ENCODE measurements at regions not wholly inside any gene's neighbourhood (a gene's known extent, or its start where the extent isn't known, plus 50 kb on each side); places are given as distances from the start of the nearest gene placed in this dataset.

DNA sequence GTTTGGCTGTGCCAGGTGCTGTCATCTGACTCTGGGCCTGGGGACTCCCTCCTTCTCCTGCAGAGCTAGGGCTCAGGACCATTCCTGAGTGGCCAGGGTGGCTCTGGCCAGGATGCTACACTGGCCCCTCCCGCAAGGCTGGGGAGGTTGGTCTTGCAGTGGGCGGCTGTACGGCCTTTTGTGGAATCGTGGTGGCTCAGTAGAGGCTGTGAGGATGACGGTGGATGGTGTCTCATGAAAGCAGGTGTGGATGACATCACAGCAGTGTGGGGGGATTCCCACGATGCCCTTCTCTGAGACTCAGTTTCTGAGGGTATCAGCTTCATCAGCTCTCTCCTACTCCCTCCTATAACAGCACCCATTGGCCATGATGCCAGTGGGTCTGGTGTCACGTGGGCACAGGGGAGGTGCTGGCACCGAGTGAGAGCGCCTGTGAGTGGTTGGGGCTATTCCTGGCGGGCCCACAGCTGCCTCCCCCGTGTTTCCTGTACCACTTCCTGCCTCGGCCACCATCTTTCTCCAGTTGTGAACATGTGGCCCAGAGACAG is 144.2 kb upstream of the HDAC4 start:
- Histone ChIP-seq H3K4me1 (no peaks in the 10 kb centered on the region), H3K27me3 (no peaks in the 10 kb centered on the region), H3K36me3 (no peaks in the 10 kb centered on the region), H3K9me3 (no peaks in the 10 kb centered on the region), H3K4me3 (no peak overlapping the region), H3K27ac (no peak overlapping the region)
- TF ChIP-seq, protein P1, sequence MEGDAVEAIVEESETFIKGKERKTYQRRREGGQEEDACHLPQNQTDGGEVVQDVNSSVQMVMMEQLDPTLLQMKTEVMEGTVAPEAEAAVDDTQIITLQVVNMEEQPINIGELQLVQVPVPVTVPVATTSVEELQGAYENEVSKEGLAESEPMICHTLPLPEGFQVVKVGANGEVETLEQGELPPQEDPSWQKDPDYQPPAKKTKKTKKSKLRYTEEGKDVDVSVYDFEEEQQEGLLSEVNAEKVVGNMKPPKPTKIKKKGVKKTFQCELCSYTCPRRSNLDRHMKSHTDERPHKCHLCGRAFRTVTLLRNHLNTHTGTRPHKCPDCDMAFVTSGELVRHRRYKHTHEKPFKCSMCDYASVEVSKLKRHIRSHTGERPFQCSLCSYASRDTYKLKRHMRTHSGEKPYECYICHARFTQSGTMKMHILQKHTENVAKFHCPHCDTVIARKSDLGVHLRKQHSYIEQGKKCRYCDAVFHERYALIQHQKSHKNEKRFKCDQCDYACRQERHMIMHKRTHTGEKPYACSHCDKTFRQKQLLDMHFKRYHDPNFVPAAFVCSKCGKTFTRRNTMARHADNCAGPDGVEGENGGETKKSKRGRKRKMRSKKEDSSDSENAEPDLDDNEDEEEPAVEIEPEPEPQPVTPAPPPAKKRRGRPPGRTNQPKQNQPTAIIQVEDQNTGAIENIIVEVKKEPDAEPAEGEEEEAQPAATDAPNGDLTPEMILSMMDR (IDR thresholded peaks at IDR 0.05) = no peak
- TF ChIP-seq POLR2A (IDR thresholded peaks at IDR 0.05) = no peak
- no peak for DNase-seq

DNA sequence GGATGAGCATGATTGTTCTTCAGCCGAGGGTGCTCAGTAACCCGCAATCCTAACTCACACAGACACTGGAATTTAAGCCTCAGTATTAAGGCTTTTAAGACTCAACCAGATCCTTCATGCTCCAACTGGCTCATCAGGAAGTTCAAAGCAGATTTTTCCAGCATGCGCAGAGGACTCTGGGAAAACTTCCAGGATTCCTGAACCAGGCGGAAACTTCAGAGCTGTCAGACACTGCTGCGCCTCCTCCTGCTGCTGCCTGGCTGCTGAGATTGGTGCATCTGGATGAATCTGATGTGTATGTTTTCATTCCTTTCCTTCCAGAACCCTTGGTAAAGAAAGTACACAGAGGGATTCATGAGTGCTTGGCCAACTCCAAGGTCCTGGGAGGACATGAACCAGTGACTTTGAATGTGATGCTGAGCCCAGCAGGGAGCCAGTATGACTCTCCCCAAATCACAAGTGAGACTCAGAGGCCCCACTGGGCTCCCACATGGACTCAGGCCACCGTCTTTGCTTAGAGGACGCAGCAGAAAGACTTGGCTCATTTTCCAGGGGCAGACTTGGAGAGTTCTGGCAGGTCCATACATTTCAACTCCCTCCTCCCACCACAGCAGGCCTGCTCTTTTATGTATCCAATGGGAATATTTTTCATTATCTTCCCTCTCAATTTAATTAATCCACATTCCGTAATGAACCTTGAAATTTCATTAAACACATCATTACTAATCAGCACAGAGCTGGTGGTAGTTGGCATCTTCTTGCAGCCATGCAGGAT is 143.5 kb upstream of the HDAC4 start:
- H3K27me3 ChIP-seq = no peaks in the 10 kb centered on the region
- no peak overlapping the region for H3K4me3 ChIP-seq
- TF ChIP-seq, protein P1 (IDR thresholded peaks at IDR 0.05) = no peak
- no peak for TF ChIP-seq POLR2A (IDR thresholded peaks at IDR 0.05)
- no peaks in the 10 kb centered on the region for H3K9me3 ChIP-seq
- H3K4me1 ChIP-seq = no peaks in the 10 kb centered on the region
- no peak for DNase-seq
- H3K36me3 ChIP-seq = no peaks in the 10 kb centered on the region
- H3K27ac ChIP-seq = no peak overlapping the region

DNA sequence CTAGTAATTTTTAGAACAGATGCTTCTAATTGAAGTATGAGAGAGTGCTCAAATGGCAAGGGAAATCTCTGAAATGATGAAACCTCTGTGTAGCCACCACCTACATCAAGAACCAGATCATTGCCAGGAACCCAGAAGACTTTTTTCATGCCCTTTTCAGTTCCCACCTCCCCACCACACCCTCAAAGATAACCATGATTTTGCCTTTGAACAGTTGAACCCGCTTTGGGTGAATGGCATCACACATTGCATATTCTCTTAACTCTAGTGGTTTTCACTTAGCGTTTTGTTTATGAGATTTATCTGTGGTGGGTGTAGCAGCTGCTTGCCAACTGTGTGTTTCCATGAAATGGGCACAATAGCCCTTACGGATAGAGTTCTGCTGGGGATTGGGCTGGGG is 142.9 kb upstream of the HDAC4 start:
- no peak for TF ChIP-seq POLR2A (IDR thresholded peaks at IDR 0.05)
- TF ChIP-seq, protein P1 (IDR thresholded peaks at IDR 0.05) = no peak
- no peaks in the 10 kb centered on the region for H3K27me3 ChIP-seq
- no peaks in the 10 kb centered on the region for H3K9me3 ChIP-seq
- H3K4me1 ChIP-seq = no peaks in the 10 kb centered on the region
- no peak overlapping the region for H3K4me3 ChIP-seq
- no peaks in the 10 kb centered on the region for H3K36me3 ChIP-seq
- no peak overlapping the region for H3K27ac ChIP-seq
- DNase-seq = no peak

DNA sequence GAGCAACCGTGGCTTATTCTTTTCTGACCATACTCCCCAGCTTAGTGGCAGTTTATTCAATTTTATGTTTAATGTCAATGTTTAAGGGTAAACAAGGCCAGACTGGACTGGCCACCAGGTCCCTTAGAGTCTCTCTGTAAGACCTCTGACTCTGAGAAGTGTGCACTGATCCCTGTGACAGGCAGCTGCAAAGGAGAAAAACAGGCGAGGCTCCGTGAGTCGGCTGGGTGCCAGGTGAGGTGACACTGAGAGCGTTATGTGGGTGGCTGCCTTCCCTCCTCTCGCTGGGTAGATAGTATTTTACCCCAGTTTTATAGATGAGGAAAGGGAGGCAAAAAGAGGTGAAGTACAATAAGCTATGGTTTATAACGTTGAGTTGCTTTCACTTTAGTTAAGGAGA is 139.4 kb upstream of the HDAC4 start:
- TF ChIP-seq, protein P1 (IDR thresholded peaks at IDR 0.05) = no peak
- no peak for TF ChIP-seq POLR2A (IDR thresholded peaks at IDR 0.05)
- Histone ChIP-seq H3K4me3 (no peak overlapping the region), H3K9me3 (no peaks in the 10 kb centered on the region), H3K27ac (no peak overlapping the region), H3K4me1 (no peaks in the 10 kb centered on the region), H3K36me3 (no peaks in the 10 kb centered on the region), H3K27me3 (no peaks in the 10 kb centered on the region)
- no peak for DNase-seq

DNA sequence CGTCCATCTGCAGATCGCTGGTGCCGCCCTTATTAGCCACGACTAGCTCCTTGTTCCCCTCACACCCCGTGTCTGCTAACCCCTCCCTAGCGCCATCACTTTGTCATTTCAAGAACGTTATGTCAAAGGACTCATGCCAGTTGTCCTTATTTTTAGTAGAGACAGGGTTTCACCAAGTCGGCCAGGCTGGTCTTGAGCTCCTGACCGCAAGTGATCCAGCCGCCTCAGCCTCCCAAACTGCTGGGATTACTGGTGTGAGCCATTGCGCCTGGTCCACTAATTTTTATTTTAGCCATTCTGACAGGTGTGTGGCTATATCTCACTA is 138.9 kb upstream of the HDAC4 start:
- Histone ChIP-seq H3K4me1 (no peaks in the 10 kb centered on the region), H3K9me3 (no peaks in the 10 kb centered on the region), H3K36me3 (no peaks in the 10 kb centered on the region), H3K4me3 (no peak overlapping the region), H3K27ac (no peak overlapping the region), H3K27me3 (no peaks in the 10 kb centered on the region)
- TF ChIP-seq, protein P1 (IDR thresholded peaks at IDR 0.05) = no peak
- no peak for TF ChIP-seq POLR2A (IDR thresholded peaks at IDR 0.05)
- DNase-seq = no peak
